GM18868 (cell line): ENCODE measurements at regions not wholly inside any gene's neighbourhood (a gene's known extent, or its start where the extent isn't known, plus 50 kb on each side); places are given as distances from the start of the nearest gene placed in this dataset.

Source experiments
- ATAC-seq: cut with Tn5 transposase; IDR thresholded peaks from one replicate; pipeline ENCODE4 v1.9.1; 2021; ENCODE audit warnings: mild to moderate bottlenecking, moderate library complexity; ENCODE audit not compliant: unreplicated experiment

DNA sequence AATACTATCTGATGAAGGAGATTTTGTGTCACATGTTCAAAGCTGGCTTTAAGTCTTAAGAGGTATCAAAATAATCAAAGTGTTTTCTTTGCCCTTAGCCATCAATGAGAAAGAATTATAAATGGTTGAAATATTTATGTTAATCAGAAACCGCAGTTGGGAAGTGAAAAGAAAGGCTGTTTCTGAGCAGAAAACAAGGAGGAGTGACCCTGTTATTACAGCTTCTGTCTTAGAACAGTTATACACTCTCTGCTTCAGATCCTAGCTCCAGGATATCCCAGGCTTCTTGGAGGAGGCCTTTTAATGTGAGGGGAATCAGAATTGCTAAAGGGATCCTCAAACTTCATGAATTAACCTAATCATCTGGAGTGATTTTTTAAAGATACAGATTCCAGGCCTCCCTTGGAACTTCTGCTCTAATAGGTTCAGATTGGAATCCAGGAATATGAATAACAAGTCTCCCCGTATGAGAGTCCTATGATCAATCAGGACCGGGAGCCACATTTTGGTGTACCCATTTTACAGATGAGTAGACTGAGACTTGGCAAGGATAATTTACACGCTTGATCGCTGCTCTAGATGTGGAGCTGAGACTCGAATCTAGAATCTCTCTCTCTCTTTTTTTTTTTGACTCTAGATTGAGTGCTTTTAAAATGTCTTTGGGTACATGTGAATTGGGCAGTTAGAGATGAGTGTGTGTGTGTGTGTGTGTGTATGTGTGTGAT lies 50.8 kb upstream of the JAG1 start:
- ATAC-seq = no peak

DNA sequence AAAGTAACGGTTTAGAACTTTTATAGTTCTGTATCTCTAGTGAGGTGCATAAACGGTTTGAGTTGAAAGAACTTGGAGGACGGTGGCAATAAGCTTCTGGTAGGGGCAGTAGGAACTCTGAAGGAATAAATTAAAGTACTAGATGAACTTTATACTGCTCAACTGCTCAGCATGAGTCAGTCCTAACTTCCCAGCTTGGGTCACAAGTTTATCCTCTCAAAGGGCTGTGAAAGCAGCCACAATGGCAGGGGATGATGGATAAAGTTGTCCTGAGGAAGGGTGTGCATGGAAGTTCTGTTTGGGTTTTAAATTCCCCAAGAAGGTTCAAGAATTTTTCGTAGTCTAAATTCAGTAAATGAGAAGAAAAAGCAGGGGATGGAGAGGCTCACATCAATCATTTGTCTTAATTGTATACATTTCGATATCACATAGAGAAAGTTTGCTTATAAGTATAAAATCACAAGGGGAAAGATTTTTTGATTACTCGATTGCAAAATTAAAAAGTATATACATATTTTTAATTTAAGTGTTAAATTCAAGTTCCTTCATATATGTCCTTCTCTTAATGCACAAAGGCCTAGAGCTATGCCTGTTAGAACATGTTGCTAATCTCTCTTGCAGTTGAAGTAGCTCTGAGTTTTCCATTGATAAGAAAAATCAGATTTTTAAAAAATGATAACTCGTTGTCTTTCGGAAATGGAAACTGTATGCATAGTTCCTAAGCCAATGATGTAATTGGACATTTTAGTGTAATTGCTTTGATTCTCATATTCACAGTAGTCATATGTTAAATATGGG lies 55.3 kb upstream of the JAG1 start:
- ATAC-seq = no peak

DNA sequence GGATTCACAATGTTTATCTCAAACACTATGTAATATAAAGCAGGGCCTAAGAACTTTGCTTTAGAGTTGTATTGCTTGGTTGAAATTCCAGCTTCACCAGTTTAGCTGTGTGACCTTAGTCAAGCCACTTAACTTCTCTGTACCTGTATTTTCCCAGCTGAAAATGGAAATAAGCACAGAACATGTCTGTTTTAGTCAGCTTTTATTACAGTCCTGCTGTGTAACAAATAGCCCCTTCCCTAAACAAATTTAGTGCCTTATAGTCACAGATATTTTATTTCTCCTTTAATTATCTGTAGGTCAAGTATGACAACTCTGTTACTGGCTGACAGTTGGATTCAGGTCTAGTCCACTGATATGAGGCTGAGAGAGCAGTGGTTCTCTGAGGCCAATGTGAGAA lies 56.0 kb upstream of the JAG1 start:
- ATAC-seq = no peak

DNA sequence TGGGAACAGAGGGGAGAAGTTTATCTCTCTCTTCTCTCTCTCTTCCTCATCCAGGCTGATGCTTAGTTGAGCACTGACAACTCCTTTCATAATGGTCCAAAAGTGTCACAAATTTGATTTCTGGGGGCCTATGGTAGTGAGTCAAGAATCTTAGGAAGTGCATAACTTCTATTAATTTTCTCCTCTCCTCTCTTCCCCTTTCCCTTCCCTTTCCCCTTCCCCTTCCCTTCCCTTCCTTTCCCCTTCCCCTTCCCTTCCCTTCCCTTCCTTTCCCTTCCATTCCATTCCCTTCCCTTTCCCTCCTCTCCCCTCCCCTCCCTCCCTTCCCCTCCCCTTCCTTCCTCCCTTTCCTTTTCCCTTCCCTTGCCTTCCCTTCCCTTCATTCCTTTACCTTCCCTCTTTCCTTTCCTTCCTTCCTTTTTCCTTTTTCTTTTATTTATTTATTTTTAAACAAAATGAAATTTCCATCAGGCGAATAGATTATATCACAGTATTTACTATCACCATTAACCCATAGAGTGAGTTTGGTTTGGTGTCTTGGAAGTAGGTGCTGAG lies 56.9 kb upstream of the JAG1 start:
- ATAC-seq = no peak

DNA sequence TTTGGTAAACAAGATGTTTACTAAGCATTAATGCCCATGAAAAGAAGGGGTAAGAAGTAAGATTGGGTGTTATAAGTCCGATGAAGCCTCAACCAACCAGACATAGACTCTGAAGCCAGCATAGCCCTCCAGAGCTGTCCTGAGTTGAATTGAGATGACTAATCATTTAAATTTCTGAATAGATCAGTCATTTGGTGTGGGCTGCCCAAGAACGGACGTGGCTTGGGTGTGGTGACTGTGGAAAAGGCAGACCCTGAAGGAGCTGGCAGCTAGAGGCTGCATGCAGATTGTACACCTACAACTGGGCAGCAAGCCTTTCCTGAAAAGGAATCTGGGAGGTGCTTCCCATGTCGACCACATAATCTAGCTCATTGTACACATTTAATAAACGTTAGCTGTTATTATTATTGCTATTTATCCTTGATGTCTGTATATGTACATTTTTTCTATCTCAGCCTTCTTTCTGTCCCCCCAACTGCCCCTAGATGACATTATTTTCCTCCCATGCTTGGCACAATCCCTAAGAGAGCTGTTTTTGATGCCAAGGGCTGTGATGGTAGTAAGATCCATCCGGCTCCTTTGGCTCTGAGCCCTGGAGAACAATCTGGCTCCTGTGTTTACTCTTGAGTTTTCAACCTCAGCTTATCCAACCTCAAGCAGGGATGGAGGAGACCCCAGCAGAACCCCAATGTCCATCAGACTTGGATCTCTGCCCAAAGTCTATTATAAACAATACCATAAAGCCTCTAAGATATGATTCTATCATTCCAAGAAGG lies 57.6 kb upstream of the JAG1 start:
- no peak for ATAC-seq

DNA sequence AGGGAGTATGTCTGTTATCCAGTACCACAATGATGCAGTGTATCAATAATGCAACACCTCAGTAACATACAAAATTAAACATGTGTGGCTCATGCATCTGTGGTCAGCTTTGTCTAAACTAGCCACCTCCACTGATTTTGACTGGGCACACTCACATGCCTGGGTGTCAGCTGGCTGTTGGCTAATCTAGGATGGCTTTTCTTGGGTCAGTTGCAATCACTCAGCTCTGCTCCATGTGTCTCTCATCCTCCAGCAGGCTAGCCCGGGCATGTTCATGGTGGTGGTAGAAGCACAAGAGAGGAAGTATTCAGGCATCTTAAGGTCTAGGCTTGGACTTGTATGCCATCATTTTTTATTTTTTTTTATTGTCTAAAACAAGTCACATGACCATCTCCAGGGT lies 59.3 kb upstream of the JAG1 start:
- ATAC-seq = no peak

DNA sequence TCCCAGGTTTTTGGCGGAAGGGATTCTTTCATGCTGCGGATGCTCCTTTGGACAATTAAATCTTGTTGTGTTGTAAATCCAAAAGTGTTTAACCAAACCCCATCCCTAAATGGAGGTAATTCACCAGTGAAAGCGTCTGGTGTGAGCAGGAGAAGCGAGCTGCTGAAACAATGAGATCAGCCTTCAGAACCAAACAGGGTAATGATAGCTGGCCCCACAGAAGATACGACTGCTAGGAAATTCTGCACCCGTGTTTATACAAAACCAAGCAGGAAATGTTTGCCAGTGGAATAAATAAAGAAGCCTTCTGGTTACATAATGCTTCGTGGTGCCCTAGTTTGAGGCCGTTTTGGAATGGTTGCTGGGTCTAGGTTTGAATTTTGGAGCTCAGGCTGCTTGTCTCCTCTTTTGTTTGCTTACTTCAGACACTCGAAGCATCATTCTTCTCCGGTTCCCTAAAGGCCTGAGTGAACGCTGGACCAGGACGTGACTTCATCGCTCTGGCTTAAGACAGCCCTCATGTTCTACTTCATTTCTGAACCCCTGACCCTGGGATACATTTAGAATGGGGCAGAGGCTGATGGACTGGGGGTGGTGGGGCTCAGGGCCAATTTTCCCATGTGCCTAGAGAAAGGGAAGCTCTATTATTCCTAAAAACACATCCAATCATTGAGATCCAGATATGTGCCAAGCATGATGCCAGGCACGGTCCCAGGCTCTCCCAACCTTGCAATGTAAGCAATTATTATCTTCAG lies 61.6 kb upstream of the JAG1 start:
- ATAC-seq = no peak

DNA sequence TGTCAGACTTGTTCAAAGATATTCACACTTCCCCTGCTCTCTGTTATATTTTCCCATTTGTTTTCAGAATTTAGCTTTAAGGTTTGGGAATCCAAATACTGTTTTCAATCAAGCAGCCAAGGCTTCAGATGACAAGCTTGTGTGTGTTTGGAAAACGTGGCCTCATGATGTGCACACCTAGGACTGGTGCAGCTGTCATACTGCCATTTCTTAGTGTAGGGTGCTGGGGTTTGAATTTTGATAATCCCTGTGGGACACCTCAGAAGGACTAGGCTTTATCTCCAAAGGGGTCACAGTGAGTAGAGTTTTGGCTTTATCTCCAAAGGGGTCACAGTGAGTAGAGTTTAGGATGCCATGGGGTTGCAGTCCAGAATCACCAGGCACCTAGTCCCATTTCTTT lies 65.3 kb upstream of the JAG1 start:
- peak; percentile 21 for ATAC-seq

DNA sequence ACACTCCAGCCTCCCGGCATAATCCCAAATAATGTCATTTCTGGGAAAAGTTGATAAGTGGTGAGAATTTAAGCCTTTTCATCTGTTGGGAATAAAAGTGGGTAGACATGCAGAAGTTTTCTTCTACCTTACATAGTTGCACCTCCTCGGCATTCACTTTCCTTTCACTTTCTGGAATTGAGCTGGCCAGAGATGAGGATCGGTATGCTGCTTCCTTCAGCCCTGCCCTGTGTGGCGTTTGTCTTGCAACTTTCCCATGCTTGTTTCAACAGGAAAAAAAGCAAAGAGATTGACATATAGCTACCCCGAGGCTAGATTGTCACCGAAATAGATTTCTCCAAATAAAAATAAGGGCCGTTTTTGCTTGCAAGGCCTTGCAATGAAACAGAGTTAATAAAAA lies 65.8 kb upstream of the JAG1 start:
- ATAC-seq = peak; percentile 76

DNA sequence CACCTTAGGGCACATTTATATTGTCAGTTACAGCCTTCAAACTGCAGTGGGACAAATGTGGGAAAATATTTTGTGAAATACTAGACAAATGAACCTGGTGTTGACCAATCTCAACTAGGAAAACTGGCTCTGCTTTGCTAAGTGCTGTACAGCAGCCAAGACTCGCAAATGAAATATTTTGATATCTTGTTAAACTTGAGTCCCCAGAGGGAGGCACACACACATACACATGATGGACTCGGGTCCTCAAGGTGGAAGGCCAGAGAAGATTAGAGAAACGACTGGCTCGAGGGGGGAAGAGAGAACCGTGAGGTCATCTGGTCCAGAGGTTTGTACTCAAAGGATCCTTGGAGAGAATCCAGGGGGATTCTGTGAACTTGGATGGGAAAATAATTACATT lies 67.3 kb upstream of the JAG1 start:
- ATAC-seq = no peak

DNA sequence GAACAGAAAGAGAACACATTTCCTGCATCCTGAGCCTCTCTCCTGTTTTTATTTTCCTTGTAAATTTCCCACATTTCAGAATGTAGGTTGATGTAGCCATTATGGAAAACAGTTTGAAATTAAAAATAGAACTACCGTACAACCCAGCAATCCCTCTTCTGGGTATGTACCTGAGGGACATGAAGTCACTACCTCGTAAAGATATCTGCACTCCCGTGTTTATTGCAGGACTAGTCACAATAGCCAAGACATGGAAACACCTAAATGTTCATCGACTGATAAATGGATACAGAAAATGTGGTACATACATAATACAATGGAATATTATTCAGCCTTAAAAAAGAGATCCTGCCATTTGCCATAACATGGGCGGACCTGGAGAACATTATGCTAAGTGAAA lies 72.0 kb upstream of the JAG1 start:
- no peak for ATAC-seq

DNA sequence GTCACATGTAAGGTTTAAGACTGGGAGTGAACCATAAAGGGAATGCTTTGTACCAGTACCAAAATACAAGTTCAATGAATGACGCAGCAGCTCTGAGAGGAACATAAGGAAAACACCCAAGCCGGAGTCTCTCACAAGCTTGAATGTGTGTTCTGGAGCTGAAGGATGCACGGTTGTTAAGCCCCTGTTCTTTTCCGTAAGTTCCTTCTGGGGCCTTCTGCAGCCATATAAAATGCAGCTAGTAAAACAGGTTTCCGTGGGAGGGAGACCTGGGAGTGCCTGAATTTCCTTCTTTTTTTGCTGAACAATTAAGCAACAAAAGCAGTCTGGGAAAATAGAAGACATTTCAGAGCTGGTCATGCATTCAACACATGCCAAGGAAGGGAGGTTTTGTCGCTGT lies 73.2 kb upstream of the JAG1 start:
- ATAC-seq = no peak

DNA sequence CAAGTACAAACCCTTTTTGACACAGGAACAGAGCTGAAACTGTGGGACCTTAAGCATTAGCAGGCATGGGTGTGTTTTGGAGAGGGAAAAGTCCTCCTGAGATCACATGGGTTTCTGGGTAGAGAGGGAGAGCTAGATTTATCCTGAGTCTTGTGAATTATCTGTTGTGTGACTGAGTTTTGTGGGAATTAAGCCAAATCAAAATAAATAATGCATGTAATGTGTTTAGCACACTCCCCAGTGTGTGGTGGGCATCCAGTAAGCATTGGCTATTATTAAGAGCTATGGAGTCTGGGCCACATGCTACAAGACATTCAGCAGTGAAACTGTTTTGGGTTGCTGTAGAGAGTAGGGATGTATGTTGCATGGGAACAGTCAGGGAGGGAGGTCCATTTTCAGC lies 75.3 kb upstream of the JAG1 start:
- no peak for ATAC-seq

DNA sequence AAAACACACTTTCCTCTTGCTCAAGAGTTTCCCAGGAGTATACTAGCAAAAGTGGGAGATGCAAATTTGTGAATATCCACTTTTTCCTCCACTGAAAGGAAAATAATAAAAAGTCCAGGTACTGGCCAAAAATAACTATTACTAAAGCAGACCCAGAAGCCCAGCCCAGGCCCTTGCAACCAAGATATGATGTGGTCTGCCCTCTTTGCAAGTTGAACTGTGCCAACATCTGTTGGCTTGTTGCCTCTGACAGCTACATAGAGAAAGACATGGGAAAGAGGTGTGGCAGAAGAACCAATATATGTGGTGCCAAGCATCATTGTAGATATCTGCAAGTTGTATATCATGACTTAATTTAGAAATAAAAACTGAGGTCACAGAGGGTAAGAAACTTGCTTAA lies 78.4 kb upstream of the JAG1 start:
- ATAC-seq = no peak

DNA sequence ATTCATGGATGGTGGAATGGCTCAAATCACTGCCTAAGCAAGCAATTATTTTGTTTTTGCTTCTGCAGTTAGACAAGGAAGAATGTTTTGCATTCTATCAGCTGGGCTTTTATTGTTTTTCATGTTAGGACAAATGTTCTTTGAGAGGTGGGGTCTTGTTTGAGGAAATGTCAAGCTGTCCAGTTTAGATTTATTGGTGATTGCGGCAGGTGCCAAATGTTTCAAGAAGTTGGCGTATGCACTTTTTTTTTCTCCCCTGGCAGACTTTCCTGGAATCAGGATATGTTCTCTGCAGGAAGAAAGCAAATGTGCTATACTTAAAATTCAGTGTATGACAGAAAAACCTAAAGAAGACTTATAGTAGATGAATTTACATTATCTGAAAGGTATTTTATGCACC lies 81.0 kb upstream of the JAG1 start:
- no peak for ATAC-seq

DNA sequence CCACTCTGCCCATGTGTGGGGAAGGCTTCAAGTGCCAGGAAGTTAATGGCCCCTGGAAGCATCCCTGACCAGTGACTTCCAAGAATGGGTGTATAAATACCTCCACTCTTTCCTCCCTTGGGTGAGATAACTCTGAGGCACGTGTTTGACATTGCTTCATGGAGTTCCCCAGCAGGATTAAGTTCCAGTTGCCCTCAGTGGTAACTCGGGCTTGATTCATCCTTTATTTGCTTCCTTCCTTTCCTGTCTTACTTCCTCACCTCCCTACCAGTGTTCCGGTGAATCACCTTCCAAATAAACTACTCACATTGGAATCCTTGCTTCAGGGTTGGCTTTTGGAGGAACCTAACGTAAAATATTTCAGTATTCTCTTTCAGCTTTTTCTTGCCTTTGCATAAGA lies 84.6 kb upstream of the JAG1 start:
- no peak for ATAC-seq

DNA sequence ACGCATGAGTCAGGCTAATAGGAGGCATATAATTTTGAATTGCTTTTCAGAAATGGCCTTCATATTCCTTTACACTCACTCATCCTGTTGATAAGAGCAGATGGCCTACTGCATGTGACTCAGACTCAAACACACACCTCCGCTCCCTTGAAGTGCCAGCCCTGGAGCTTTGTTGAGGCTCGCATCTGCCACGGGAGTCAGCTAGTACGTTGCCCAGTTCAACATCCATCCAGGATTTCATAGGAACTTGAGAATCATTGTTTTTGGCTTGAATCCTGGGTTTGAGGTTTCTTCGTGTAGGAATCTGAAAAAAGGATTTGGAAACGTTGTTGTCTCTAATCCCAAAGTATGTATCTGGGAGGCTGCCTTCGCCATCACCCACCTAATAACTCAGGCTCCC lies 87.4 kb upstream of the JAG1 start:
- ATAC-seq = no peak

DNA sequence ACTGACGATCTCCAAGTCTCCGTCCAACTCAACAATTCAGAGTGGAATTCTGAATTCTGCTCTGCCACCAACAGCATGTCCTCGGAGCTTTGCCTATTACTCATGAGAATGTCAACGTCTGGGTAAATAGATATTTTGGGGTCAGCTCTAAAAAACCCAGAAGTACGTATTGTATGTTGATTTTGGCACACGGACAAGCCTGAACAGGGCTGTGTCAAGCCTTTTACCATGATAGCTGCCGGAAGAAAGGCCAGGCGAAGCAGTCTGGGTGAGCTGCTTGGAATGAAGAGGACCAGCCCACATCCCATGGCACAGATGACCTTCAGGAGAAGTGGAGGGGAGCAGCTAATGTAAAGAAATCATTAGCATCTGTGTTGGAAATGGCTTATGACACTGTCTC lies 88.0 kb upstream of the JAG1 start:
- ATAC-seq = no peak

DNA sequence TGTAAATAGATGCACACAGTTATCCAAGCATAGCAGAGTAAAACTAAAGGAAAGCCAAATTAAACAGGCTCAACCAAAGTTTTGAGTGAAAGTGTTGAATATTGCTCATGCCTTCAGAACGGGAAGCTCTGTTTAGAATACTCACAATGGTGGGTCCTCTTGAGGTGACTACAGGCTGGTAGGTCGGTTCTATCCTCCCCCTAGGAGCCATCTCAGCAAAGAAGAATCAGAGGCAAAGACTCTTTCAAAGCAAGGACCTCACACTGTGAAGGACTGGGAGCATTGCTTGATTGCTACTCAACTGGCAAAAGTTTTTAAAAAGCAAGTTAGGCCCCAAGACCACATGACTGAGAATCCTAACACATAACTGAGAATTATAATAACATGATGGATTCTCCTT lies 88.4 kb upstream of the JAG1 start:
- no peak for ATAC-seq

DNA sequence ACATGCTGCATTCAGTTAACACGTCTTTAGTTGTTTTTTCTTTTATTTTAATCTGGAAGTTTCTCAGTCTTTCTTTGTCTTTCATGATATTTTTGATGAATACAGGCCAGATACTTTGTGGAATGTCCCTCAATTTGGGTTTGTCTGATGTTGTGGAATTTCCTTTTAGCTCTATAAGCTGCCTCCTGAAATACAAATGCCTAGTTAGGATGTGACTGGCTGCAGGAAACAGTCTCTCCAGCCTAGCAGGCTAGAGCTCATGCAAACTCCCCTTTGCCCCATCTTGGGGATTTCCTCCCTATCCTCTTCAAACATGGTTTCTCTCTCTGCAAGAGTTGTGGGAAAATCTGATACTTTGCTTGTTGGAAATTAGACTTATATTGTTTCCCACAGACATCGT lies 89.3 kb upstream of the JAG1 start:
- no peak for ATAC-seq

DNA sequence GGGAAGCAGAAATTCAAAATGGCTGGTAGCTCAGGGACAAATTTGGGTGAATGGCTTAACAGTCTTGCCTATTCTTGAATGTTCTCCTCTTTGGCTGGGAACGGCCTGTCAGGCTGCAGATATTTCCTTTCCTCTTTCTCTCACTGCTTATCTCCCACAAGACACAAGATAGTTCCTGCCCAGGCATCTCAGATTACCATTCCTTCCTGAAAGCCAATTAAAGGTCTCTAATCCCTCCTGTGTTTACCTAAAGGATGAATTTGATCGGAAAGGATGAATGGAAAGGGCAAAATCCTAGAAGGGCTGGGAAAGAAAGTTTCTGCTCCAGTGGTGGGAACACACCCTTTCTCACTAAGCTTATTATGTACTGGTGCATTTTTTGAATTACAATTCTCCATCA lies 95.9 kb upstream of the JAG1 start:
- no peak for ATAC-seq
